Keratinocyte (primary cell): ENCODE measurements at regions not wholly inside any gene's neighbourhood (a gene's known extent, or its start where the extent isn't known, plus 50 kb on each side); places are given as distances from the start of the nearest gene placed in this dataset.

Source experiments
- DNase-seq: peaks from one replicate; pipeline ENCODE4 v3.0.0-alpha.2; 2011; ENCODE audit warnings: low read depth, missing footprints, low spot score
- FAIRE-seq: peaks from 2 replicates; lab custom pipeline; 2011; peaks lifted over from hg19 to GRCh38; lab: Jason Lieb, UNC
- H2AFZ ChIP-seq: 2 replicates; pipeline ENCODE4 v1.6.0; 2012; ENCODE audit warnings: low read length, control low read depth, inconsistent platforms; ENCODE audit not compliant: control insufficient read depth
- H3K27ac ChIP-seq: 2 replicates; pipeline ENCODE4 v1.5.1; 2011; ENCODE audit warnings: low read length; ENCODE audit not compliant: control insufficient read depth, insufficient read depth
- H3K27me3 ChIP-seq: 3 replicates; pipeline ENCODE4 v1.6.0; 2011; ENCODE audit warnings: low read length; ENCODE audit not compliant: control insufficient read depth, insufficient read depth; ENCODE audit errors: extremely low read depth
- H3K36me3 ChIP-seq, 2 experiments: 2 replicates in 1 of 2; 3 replicates in 1 of 2; pipeline ENCODE4 v1.5.1; 2011; ENCODE audit warnings: low read length in 2 of 2, mild to moderate bottlenecking in 1 of 2; ENCODE audit not compliant: control insufficient read depth in 2 of 2, insufficient read depth in 2 of 2; ENCODE audit errors: extremely low read depth in 1 of 2
- H3K4me1 ChIP-seq: 3 replicates; pipeline ENCODE4 v1.5.1; 2011; ENCODE audit warnings: low read length; ENCODE audit not compliant: control insufficient read depth, insufficient read depth; ENCODE audit errors: extremely low read depth
- H3K4me2 ChIP-seq: 3 replicates; pipeline ENCODE4 v1.6.0; 2011; ENCODE audit warnings: low read depth, low read length; ENCODE audit not compliant: control insufficient read depth, insufficient read depth; ENCODE audit errors: extremely low read depth
- H3K4me3 ChIP-seq, 3 experiments: fragments of 200-600 bp in 1 of 3; sonication (generic) in 1 of 3; 2 replicates in 2 of 3; 3 replicates in 1 of 3; pipeline ENCODE4 v1.5.1; 2011 to 2016; ENCODE audit warnings: low read length in 3 of 3, mild to moderate bottlenecking in 3 of 3, control low read depth in 2 of 3, inconsistent platforms in 1 of 3, low read depth in 1 of 3, mixed read lengths in 1 of 3, mixed run types in 1 of 3, moderate library complexity in 1 of 3; ENCODE audit not compliant: control insufficient read depth in 2 of 3, insufficient read depth in 2 of 3; ENCODE audit errors: extremely low read depth in 1 of 3
- H3K79me2 ChIP-seq: 2 replicates; pipeline ENCODE4 v1.6.0; 2012; ENCODE audit warnings: low read length; ENCODE audit not compliant: control insufficient read depth, insufficient read depth
- H3K9ac ChIP-seq: 3 replicates; pipeline ENCODE4 v1.6.0; 2011; ENCODE audit warnings: low read length; ENCODE audit not compliant: control insufficient read depth, insufficient read depth; ENCODE audit errors: extremely low read depth
- H3K9me1 ChIP-seq: 3 replicates; pipeline ENCODE4 v1.6.0; 2011; ENCODE audit warnings: low read length; ENCODE audit not compliant: control insufficient read depth, insufficient read depth; ENCODE audit errors: extremely low read depth
- H3K9me3 ChIP-seq: 2 replicates; pipeline ENCODE4 v1.5.1; 2012; ENCODE audit warnings: low read depth, low read length; ENCODE audit not compliant: control insufficient read depth
- H4K20me1 ChIP-seq: 3 replicates; pipeline ENCODE4 v1.6.0; 2011; ENCODE audit warnings: low read length; ENCODE audit not compliant: control insufficient read depth, insufficient read depth; ENCODE audit errors: extremely low read depth
- EZH2 ChIP-seq: IDR thresholded peaks from one replicate; pipeline ENCODE4 v1.6.1; 2012; ENCODE audit warnings: inconsistent platforms, mild to moderate bottlenecking, low read length, moderate library complexity
- dilution Hi-C: fragments of 300-500 bp; cut with MboI; formaldehyde crosslinking; loops from one replicate; pipeline ENCODE4 v1.7.0; 2020; ENCODE audit warnings: low sequenced_read_pairs; ENCODE audit not compliant: extremely low pct_ligation_motif_present
- TF ChIP-seq, protein P1 (sequence below), 3 experiments: IDR thresholded peaks in 1 of 3; conservative IDR thresholded peaks in 1 of 3; optimal IDR thresholded peaks in 1 of 3; 2 replicates in 2 of 3; 3 replicates in 1 of 3; pipeline versions ENCODE3 to v1.5.1; 2011; ENCODE audit warnings: low read length in 3 of 3, mild to moderate bottlenecking in 3 of 3, moderate library complexity in 2 of 3, control low read depth in 1 of 3, inconsistent platforms in 1 of 3; ENCODE audit not compliant: insufficient read depth in 2 of 3; ENCODE audit errors: extremely low read depth in 1 of 3

GRCh38 chr13:84082462-84082861 is 200.2 kb upstream of the SLITRK1 start:
- dilution Hi-C loops, result no loop called here
- Histone ChIP-seq H3K4me1 (no peaks in the 10 kb centered on the region), H3K9me1 (no peaks in the 10 kb centered on the region), H3K9ac (no peak overlapping the region), H3K27ac (no peak overlapping the region), H3K36me3 (no peaks in the 10 kb centered on the region), H3K9me3 (no peaks in the 10 kb centered on the region), H3K4me2 (no peak overlapping the region), H3K4me3 (no peak overlapping the region), H3K27me3 (no peaks in the 10 kb centered on the region), H2AFZ (no peak overlapping the region), H4K20me1 (no peaks in the 10 kb centered on the region), H3K79me2 (no peaks in the 10 kb centered on the region)
- no peak for FAIRE-seq
- no peak for DNase-seq
- TF ChIP-seq, protein P1, sequence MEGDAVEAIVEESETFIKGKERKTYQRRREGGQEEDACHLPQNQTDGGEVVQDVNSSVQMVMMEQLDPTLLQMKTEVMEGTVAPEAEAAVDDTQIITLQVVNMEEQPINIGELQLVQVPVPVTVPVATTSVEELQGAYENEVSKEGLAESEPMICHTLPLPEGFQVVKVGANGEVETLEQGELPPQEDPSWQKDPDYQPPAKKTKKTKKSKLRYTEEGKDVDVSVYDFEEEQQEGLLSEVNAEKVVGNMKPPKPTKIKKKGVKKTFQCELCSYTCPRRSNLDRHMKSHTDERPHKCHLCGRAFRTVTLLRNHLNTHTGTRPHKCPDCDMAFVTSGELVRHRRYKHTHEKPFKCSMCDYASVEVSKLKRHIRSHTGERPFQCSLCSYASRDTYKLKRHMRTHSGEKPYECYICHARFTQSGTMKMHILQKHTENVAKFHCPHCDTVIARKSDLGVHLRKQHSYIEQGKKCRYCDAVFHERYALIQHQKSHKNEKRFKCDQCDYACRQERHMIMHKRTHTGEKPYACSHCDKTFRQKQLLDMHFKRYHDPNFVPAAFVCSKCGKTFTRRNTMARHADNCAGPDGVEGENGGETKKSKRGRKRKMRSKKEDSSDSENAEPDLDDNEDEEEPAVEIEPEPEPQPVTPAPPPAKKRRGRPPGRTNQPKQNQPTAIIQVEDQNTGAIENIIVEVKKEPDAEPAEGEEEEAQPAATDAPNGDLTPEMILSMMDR (optimal IDR thresholded peaks at IDR 0.05 in 1 of 3, IDR thresholded peaks at IDR 0.05 in 1 of 3, conservative IDR thresholded peaks at IDR 0.05 in 1 of 3; ENCODE audit: extremely low read depth in 1 of 3, insufficient read depth in 2 of 3, low read length in 3 of 3), result no peak
- TF ChIP-seq EZH2, result no peak

DNA sequence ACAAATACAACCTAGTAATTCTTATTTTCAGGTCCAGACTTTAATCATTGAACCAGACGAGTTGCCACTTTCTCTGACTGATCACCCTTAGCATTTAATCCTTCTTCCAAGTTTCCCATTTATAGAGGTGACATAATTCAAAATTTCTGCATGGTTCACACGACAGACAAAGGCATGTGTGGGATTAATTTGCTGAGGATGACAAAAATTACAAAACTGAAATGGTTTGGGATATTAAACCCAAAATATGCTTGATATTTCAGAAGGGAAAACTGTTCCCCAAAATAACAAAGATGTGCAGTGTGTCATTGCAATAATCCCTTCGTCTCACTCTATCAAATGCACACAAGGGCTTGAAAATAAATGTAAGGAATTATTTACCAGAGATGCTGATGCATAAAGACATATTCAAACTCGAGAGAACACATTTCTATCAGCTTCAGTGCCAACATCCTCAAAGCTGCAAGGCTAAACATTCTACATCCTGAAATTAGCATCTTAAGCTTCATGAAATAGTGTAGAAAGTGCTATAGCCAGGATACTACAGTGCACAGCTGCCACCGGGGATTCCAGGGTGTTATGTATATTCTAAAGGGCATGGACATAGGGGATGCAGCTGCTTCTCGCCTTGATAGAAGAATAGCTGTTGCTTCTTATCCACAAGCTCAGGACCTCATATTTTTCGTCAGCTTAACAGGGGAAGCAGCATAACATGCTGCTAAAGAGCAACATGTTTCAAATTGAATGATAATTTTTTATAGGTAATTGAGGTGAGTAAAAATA is 198.7 kb upstream of the SLITRK1 start:
- Histone ChIP-seq H3K9me3 (no peaks in the 10 kb centered on the region), H3K9ac (no peak overlapping the region), H3K27ac (no peak overlapping the region), H4K20me1 (no peaks in the 10 kb centered on the region), H3K27me3 (no peaks in the 10 kb centered on the region), H3K79me2 (no peaks in the 10 kb centered on the region), H3K9me1 (no peaks in the 10 kb centered on the region), H3K36me3 (no peaks in the 10 kb centered on the region), H3K4me3 (no peak overlapping the region), H3K4me1 (no peaks in the 10 kb centered on the region), H2AFZ (no peak overlapping the region), H3K4me2 (no peak overlapping the region)
- DNase-seq (no peak), FAIRE-seq (no peak)
- no peak for TF ChIP-seq EZH2
- TF ChIP-seq, protein P1 (optimal IDR thresholded peaks at IDR 0.05 in 1 of 3, IDR thresholded peaks at IDR 0.05 in 1 of 3, conservative IDR thresholded peaks at IDR 0.05 in 1 of 3; ENCODE audit: extremely low read depth in 1 of 3, insufficient read depth in 2 of 3, low read length in 3 of 3), result no peak
- dilution Hi-C loops, result no loop called here
